ENCODE measurements at regions not wholly inside any gene's neighbourhood (a gene's known extent, or its start where the extent isn't known, plus 50 kb on each side); places are given as distances from the start of the nearest gene placed in this dataset.
"Not testable (repeated sequence)": the region's sequence is repeated elsewhere in the genome, so short reads cannot be mapped to it uniquely, and the experiment has no call there.

DNA sequence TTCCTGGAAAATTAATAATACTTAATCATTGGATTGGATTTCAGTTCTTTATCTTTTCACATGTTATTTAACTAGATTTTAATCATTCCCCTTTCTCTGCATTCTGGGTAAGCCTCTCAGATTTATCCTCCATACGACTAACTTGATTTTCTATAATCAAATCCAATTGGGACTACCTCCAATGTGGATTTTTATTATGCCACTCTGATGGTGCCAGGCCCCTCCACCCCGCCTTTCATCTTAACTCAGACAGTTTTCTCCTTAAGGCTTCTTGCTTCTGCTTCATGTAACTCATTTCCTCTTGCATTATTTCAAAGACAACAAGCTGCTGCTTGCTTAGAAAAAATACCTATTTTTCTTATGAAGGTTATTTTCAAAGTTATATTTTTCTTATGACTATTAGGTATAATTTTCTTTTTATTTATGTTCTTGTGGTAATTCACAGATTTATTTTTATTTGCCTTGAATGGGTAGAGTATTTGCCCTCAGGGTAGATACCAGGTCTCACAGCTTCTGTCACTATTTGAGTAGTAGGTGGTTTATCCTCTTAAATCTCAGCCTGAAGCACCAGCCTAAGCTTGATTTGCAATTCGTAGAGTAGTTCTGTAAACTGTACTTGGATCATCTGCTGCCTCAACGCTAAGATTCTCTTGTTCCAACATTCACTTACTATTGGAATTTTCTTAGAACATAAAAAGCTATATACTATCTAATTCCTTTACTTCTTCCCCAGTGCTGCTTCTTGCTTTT, 659.0 kb upstream of the ARRDC3 start:
- DNase-seq (ENCODE audit: low read depth, low spot score): no peak

DNA sequence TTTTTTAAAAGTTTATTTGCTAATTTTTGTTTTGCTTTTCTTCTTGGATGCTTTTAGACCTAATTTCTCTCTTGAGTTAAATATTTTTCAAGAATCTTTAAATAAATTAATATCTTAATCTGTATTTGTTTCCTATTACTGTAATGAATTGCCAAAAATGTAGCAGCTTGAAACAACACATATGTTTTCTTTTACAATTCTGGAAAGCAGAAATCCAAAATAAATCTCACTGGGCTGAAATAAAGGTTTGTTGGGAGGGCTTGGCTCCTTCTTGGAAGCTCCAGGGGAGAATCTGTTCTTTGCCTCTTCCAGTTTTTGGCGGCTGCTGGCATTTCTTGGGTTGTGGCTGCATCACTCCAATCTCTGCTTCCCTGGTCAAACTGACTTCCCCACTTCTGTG, 658.1 kb upstream of the ARRDC3 start:
- no peak for DNase-seq (ENCODE audit: low read depth, low spot score)

DNA sequence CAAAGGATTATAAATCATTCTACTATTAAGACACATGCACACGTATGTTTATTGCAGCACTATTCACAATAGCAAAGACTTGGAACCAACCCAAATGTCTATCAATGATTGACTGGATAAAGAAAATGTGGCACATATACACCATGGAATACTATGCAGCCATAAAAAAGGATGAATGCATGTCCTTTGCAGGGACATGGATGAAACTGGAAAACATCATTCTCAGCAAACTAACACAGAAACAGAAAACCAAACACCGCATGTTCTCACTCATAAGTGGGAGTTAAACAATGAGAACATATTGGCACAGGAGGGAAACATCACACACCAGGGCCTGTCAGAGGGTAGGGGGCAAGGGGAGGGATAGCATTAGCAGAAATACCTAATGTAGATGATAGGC, 646.7 kb upstream of the ARRDC3 start:
- not testable (repeated sequence) for DNase-seq (ENCODE audit: low read depth, low spot score)

DNA sequence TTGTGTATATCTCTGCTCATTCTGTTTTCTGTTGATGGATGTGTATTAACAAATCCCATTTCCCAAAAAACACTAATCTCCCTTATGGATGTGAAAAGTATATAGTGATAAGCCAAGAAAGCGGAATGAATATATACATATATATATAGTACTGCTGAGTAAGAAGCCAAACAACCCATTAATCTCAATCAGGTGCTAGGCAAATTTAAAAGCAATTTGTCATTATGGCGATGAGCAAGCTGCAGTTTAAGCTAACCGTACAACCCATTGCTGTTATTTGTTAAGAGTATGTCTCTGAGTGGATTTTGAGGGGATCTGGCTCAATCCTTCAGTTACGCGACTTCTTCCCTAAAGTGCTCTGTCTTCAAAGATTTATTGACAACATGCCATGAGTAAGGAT, 640.4 kb upstream of the ARRDC3 start:
- no peak for DNase-seq (ENCODE audit: low read depth, low spot score)

DNA sequence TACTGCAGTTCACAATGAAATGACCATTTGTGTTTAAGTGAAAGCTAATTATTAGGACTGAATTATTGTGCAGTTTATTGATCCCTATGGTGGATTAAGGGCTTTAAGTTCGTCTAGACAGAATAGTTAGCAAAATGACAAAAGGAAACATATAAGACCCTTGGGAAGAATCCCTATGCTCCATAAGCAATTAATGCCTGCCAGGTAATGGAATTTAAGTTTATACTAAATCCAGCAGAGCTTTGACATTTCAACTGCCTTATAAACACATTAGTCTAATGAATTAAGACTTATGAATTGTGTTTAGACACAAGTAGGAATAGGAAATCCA, 640.0 kb upstream of the ARRDC3 start:
- DNase-seq (ENCODE audit: low read depth, low spot score): no peak

DNA sequence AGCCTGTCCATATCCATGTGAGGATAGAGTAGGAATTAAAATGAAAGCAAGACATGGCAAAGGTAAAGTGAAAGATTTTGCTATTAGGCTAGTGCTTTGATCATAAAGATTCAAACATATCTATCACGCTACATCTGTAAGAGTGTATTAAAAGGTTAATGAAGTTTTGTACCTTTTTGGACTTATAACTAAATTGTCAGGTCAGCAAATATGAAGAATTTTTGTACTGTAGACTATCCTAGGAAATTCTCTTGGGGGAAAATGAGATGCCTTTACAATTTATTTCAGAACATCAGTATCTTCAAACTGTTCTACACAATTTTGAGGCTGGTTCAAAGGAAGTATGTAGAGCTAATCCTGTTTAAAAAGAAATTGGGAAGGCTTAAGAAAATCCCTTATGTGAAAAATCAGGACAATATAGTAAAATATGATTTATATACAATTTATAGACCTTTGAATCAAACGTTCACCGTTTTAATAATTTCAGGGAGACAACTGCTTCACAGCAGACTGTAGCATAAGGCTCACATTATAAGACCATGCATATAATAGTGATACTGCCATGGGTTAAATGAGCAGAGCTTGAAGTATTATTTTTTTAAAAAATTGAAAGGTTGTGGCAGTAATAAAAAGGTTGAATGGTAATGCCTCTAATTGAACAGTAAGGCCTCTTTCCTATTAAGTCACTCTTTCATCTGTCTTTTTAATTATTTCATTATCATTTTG, 639.5 kb upstream of the ARRDC3 start:
- no peak for DNase-seq (ENCODE audit: low read depth, low spot score)

DNA sequence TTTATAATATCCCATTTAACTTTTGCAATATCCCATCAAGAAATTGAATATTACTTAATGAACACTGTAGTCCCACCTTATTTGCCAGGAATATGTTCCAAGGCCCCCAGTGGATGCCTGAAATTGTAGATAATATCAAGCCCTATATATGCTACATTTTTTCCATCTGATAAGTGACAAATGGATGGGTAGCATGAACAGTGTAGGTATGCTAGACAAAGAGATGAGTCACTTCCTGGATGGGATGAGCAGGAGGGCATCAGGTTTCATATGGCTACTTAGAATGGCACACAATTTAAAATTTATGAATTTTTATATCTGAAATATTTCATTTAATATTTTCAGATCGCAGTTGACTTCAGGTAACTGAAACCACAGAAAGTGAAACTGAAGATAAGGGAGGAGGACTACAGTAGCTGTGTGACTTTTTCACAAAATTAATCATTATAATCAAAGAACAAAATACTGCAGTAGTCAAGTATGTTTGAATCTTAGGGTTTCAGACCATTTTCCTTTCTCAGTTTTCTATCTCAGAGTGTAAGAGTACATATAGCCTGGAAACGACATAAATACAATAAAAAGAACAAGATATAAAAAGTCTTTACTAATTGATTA, 636.4 kb upstream of the ARRDC3 start:
- DNase-seq (ENCODE audit: low read depth, low spot score): no peak

DNA sequence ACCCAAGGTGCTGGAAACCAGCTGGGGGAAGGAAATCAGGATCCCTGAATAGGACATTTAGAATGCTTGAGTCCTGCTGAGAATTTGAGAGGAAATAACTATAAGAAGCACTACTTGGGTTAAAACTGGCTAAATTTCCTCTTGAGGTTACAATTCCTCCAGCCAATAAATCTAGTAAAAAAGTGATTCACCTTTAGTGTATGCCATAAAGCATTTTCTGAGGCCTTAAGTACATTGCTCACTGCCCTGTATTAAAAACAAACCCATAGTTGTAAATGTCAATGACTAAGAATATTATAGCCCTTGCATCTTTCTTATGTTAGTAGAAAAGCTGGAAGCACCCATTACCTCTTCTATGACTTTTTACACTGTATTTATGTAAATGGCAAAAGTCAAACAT, 634.7 kb upstream of the ARRDC3 start:
- no peak for DNase-seq (ENCODE audit: low read depth, low spot score)

DNA sequence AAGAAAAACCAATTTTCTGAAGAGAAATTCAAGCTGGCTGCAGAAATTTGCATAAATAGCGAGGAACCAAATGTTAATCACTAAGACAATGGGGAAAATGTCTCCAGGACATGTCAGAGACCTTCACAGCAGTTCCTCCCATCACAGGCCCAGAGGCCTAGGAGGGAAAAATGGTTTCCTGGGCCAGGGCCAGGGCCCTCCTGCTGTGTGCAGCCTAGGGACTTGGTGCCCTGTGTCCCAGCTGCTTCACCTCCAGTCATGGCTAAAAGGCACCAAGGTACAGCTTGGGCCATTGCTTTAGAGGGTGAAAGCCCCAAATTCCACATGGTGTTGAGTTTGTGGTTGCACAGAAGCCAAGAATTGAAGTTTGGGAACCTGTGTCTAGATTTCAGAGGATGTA, 628.7 kb upstream of the ARRDC3 start:
- not testable (repeated sequence) for DNase-seq (ENCODE audit: low read depth, low spot score)

DNA sequence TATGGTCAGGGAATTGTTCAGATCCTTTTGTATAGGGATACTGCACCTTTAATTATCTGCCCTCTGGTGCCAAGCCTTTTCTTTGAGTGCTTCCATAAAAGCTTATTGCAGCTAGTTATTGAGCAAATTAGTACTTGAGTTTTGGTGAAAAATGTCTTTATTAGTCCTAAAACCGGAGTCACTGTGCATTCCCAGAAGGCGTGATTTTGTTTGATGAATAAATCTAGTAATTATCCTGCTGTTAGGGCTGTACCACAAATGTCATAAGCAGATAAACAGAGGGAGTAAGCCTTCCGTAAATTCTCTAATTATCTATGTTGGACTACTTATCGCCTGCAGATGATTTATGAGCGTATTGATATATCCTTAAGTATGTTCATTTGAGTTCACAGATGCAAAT, 620.7 kb upstream of the ARRDC3 start:
- DNase-seq (ENCODE audit: low read depth, low spot score): no peak

DNA sequence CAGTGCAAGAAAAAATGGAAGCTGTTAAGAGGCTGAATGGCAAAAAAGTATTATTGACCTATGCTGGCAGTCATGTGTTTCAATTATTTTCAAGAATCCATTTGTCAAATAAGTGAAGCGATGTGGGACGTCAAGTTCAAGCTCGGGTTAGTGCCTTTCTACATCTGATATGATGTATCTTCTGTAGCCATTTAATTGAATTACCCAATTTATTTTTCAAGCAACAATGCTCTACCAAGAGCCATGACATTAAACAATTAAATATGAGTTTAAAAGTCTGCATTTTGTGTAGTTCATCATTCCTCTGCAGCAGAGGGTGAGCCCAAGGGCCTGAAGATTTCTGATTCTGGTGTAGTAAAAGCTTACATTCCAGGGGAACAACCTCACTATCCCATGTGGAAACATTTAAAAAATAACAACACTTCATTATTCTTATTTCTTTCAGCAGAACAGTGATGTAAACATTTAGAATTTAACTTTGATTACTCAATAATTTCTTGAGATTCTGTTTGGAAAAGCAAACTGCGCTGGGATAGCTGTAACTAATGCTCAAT, 619.7 kb upstream of the ARRDC3 start:
- no peak for DNase-seq (ENCODE audit: low read depth, low spot score)

DNA sequence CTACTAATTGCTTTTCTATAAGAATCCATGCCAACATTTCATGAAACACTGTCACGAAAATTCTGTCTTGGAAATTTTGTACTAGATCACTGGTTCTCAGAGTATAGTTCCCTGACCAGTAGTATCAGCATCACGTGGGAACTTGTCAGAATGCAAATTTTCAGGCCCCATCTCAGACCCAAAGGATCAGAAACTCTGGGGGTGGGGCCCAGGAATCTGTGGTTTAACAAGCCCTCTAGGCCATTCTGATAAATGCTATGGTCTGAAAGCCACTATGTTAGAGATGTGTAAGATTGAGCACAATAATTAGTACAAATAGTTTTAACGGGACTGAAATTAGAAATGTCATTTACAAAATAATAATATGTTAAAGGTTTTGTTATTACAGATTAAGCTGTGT, 615.7 kb upstream of the ARRDC3 start:
- no peak for DNase-seq (ENCODE audit: low read depth, low spot score)

DNA sequence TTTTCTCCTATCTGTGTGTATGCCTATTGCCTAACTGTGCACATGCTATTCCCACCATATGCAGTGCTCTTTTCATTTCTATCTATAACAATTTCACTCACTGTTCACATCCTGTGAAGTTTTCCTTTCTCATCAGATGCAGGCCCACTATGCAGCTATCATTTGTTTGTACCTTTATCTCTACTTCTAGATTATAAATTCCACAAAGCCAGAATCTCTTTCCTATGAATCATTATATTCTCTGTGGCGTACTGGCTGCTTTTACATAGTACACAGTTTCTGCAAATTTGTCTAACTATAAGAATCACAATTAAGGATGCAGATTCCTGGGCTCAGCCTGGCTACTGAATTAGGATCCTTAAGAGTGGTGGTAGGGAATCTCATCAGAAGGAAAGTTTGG, 600.8 kb upstream of the ARRDC3 start:
- DNase-seq (ENCODE audit: low read depth, low spot score): no peak

DNA sequence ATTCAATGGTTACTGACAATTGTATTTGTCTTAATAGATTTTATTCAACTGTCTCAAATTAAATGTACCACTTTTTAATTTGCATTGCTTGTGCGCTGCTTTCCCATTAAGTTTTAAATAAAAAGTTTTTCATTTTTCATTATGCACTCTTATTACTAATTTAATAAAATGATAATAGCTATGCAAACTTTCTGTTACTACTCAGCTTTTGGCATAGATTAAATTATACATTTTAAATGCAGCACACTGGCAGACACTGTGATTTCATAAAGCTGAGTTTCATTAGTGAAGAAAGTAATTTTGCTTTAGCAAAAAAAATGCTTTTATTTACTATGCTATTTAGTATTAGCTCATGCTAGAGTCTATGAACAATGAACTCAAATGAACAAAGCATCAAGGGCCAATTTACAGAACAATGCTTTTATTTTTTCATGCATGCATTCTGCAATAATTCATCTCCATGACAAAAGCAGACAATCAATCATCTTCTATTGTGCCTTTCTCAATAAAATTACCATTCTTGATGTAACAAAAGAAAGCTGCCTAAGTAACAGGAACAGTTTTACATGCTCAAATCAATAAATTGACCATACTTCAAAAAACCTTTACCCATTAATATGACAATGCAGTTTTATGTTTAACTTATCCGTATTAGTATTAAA, 595.2 kb upstream of the ARRDC3 start:
- no peak for DNase-seq (ENCODE audit: low read depth, low spot score)

DNA sequence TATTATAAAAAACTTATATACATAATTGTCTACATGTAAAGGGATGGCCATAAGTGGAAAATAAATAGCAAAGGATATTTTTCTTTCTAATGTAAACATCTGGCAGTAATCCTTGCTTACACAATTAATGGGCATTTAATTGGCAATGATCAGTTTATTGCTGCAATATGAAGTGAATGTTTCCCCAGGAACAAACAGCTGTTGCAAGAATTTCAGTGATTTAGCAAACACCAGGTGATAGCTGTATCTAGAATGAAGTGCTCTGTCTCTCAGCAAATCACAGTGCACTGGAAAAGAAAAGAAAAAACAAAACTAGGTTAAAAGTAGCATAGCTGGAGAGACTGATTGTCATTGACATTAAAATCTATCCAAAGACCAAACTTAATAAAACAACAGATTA, 594.5 kb upstream of the ARRDC3 start:
- no peak for DNase-seq (ENCODE audit: low read depth, low spot score)

DNA sequence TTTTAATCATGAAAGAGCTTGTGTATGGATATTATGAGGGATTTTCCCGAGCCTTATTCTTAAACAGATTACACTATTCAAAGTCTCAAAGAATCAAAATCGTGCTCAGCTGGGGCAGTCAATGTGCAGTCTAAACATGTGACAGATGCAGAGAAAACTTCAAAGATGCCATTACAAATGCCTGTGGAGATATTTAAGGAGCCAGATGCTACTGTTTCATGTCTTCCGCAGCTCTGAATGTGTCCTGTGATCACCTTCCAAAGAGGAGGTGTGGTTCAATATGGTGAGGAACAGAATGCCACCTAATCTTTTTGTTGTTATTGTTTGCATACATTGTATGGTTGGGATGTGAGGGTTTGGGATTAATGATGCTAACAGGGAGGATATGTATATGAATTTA, 593.3 kb upstream of the ARRDC3 start:
- no peak for DNase-seq (ENCODE audit: low read depth, low spot score)

DNA sequence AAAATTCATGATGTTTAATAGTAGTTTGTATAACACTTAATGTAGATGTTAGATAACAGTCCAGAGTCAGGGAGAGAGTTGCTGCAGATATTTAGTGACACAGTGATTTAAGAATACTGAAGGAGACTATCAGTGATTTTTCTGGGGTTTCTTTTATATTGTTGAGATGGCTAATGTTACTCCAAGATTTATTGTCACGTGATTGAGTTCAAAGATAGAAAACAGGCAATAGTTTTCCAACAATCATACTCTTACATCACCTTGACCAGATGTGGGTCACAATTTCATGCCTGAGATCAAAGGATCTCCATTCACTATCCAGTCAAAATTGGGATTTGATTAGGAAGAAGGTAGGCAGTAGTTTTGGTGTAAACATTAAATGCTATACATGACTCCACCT, 580.0 kb upstream of the ARRDC3 start:
- DNase-seq (ENCODE audit: low read depth, low spot score): no peak

DNA sequence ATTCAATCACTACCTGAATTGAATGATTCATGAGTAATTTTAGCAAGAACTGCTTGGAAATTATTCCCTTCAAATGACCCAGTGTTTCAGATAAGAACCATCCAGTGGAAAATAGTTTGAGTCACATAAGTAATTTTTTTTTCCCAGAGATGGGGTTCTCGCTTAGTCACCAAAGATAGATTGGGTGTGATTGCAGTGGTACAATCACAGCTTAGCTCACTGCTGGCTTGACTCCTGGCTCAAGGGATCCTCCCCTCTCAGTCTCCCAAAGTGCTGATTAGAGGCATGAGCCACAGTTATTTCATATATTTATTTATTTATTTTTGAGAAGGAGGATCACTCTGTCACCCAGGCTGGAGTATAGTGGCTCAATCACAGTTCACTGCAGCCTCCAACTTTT, 574.5 kb upstream of the ARRDC3 start:
- DNase-seq (ENCODE audit: low read depth, low spot score): no peak

DNA sequence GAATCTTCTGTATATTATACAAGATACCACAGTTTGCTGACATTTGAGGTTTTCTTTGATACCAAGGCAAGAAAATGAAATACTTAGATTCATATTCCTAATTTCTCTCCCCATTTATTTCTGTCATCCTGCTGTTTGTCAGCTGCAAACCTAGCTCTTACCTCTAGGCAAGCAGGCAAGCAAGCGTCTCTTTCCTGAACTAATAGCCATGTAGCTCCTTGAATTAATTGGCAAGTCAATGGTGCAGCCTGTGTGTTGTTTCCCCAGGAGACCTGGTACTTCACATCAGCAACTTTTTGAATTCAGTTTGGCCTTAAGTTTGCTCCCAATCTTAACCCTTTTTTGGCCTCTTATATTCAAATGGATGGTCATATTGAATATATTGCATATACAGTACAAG, 573.6 kb upstream of the ARRDC3 start:
- DNase-seq (ENCODE audit: low read depth, low spot score): no peak

DNA sequence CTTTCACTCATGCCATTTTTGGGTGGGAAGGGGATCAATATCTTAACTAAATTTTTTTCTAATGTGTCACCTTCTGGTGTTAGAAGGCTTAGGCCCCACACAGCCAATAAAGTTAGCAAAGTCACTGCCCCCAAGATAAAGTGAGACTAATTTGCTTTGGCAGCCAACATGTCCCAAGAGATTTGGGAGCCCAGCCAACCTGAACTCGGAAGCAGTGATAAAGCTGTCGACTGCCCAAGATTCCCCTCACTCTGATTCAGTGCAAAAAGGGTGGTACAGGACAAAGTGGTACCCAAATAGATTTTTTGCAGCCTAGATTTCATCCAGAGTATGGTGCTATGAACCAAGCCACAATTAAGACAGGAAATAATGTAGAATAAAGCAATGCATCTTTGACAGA, 572.5 kb upstream of the ARRDC3 start:
- no peak for DNase-seq (ENCODE audit: low read depth, low spot score)

DNA sequence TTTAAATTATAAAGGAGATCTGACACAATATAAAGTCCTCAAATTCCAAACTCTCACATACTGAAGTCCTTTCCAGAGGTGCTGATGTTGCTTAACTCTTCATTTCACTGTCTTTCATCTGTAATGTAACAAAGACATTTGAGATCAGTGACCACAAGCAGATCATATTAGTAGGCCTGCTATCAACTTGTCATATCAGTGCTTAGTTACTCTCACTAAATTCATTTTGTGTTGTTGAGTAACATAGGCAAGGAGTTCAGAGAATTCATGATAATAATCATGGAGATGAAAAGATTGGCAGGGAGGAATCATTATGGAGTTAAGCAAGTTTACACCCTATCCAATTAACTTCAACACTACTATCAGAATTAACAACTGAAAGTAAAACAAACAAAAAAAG, 571.0 kb upstream of the ARRDC3 start:
- DNase-seq (ENCODE audit: low read depth, low spot score): no peak

DNA sequence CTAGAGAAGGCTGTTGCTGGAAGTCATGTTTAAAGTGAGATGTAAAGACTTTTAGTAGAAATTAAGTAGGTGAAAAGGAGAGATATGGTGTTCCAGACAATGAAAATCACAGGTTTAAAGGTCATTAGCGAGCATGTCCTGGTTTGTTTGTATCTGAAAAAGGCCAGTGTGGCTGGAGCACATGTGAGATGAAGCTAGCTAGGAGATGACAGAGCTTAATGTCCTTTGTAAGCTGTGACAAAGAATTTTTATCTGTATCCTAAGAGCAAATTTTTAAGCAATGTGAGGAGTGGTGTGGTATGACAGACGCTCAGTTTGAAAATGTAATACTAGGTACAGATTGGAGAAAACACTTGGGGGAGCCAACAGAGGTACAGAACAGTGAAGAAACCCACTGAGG, 567.2 kb upstream of the ARRDC3 start:
- no peak for DNase-seq (ENCODE audit: low read depth, low spot score)

Data from brain pericyte (primary cell).